ENCODE measurements at regions not wholly inside any gene's neighbourhood (a gene's known extent, or its start where the extent isn't known, plus 50 kb on each side); places are given as distances from the start of the nearest gene placed in this dataset.

DNA sequence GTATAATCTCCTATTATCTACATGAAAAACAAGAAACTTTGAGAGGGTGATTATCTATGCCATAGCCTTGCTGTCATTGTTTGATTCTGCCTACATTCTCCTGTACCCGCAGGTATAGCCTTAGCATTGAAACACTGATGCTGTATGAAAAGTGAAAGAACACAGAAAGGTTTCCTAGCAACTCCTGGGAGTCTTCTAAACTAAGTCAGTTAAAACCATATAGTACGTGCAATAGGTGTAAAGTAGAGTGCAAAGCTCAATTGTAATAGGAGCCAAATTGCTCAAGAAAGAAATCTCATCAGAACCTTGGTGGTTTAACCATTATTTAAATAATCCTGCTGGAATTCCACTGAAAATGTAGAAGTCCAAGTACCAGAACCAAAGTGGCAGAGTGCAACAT lies 489.7 kb downstream of the PCDH10 start:
- Histone ChIP-seq H3K36me3 (ENCODE audit: control insufficient read depth, insufficient read depth, low read length) (no peaks in the 10 kb centered on the region), H3K4me3 (ENCODE audit: low read depth, low read length) (no peak overlapping the region), H3K27ac (ENCODE audit: insufficient read depth, low read length, poor library complexity, severe bottlenecking) (no peak overlapping the region), H3K4me1 (ENCODE audit: control insufficient read depth, insufficient read depth, low read length, poor library complexity, severe bottlenecking) (no peaks in the 10 kb centered on the region), H3K27me3 (ENCODE audit: control insufficient read depth, insufficient read depth, low read length) (no peaks in the 10 kb centered on the region), H3K9me3 (ENCODE audit: control insufficient read depth in 2 of 2, low read length in 2 of 2) (no peaks in the 10 kb centered on the region)
- no peak overlapping the region for H3K27ac Mint-ChIP-seq
- peaks cover 0 to 22% (median 6%) of the 10 kb centered on the region in 7 donors for H3K9me3 Mint-ChIP-seq
- H3K4me1 Mint-ChIP-seq = no peaks in the 10 kb centered on the region
- H3K36me3 Mint-ChIP-seq = no peaks in the 10 kb centered on the region
- H3K4me3 Mint-ChIP-seq = no peak overlapping the region
- DNase-seq (no peak), ATAC-seq (ENCODE audit: low read depth in 2 of 2) (no peak)
- no peaks in the 10 kb centered on the region for H3K27me3 Mint-ChIP-seq

DNA sequence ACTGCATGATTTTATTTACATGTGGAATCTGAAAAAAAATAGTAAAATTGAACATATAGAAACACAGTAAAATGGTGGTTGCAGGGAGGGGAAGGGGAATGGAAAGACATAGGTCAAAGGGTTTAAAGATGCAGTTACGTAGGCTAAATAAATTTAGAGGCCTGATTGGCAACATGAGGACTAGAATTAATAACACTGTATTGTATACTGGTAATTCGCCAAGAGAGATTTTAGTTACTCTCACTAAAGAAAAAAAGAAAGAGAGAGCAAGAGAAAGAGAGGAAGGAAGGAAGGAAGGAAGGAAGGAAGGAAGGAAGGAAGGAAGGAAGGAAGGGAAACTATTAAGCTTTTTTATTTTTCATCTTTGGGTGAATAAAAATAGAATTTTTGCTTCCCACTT lies 488.1 kb downstream of the PCDH10 start:
- Mint-ChIP-seq H3K36me3 (no peaks in the 10 kb centered on the region), H3K9me3 (peaks cover 0 to 20% (median 5%) of the 10 kb centered on the region in 7 donors), H3K4me3 (no peak overlapping the region), H3K27me3 (no peaks in the 10 kb centered on the region), H3K27ac (no peak overlapping the region), H3K4me1 (no peaks in the 10 kb centered on the region)
- no peaks in the 10 kb centered on the region for H3K36me3 ChIP-seq (ENCODE audit: control insufficient read depth, insufficient read depth, low read length)
- no peak overlapping the region for H3K27ac ChIP-seq (ENCODE audit: insufficient read depth, low read length, poor library complexity, severe bottlenecking)
- no peaks in the 10 kb centered on the region for H3K4me1 ChIP-seq (ENCODE audit: control insufficient read depth, insufficient read depth, low read length, poor library complexity, severe bottlenecking)
- DNase-seq = no peak
- no peak for ATAC-seq (ENCODE audit: low read depth in 2 of 2)
- no peaks in the 10 kb centered on the region for H3K9me3 ChIP-seq (ENCODE audit: control insufficient read depth in 2 of 2, low read length in 2 of 2)
- no peaks in the 10 kb centered on the region for H3K27me3 ChIP-seq (ENCODE audit: control insufficient read depth, insufficient read depth, low read length)
- H3K4me3 ChIP-seq (ENCODE audit: low read depth, low read length) = no peak overlapping the region

DNA sequence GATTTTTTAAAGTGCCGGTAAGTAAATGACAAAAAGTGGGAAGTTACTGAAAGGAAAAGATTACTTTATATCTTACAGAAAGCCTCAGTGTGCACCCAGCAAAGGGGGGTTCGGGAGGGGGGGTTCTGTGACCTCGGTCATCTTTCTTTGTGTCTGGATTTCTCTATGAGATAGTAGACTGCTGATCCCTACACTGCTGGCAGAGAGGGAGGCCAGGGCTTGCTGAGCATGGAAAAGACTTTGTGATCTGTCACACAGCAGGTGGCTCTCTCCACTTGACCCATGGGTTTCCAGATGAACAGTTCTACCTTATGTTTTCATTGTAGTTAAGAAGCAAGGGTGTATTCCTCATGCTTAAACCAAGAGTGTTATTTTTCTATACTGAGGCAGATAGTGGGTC lies 475.6 kb downstream of the PCDH10 start:
- no peaks in the 10 kb centered on the region for H3K4me1 Mint-ChIP-seq
- peaks cover 0 to 11% (median 6%) of the 10 kb centered on the region in 7 donors for H3K9me3 Mint-ChIP-seq
- ATAC-seq (ENCODE audit: low read depth in 2 of 2) = no peak
- Histone ChIP-seq H3K9me3 (ENCODE audit: control insufficient read depth in 2 of 2, low read length in 2 of 2) (peaks cover 3 to 8% of the 10 kb centered on the region in 2 experiments), H3K4me1 (ENCODE audit: control insufficient read depth, insufficient read depth, low read length, poor library complexity, severe bottlenecking) (no peaks in the 10 kb centered on the region), H3K36me3 (ENCODE audit: control insufficient read depth, insufficient read depth, low read length) (no peaks in the 10 kb centered on the region), H3K27ac (ENCODE audit: insufficient read depth, low read length, poor library complexity, severe bottlenecking) (no peak overlapping the region), H3K27me3 (ENCODE audit: control insufficient read depth, insufficient read depth, low read length) (no peaks in the 10 kb centered on the region), H3K4me3 (ENCODE audit: low read depth, low read length) (no peak overlapping the region)
- no peaks in the 10 kb centered on the region for H3K27me3 Mint-ChIP-seq
- H3K27ac Mint-ChIP-seq = no peak overlapping the region
- no peaks in the 10 kb centered on the region for H3K36me3 Mint-ChIP-seq
- no peak overlapping the region for H3K4me3 Mint-ChIP-seq
- DNase-seq = no peak

DNA sequence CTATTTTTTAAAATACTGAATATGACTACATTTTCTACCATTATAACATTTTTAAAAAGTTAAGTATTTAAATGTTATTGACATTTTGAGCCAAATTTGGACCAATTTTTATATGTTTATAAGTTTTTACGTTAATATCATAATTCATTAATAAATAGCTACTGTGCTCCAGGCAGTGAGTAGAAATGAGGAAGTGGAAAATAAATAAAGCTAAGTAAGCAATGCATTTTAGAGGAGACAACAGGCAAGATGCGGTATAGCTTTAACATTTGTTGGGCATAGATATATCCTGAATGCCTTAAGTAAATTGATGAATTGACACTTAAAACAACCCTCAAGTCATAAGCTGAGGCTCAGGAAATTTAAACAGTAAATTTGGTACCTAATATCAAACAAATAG lies 474.8 kb downstream of the PCDH10 start:
- Histone ChIP-seq H3K4me1 (ENCODE audit: control insufficient read depth, insufficient read depth, low read length, poor library complexity, severe bottlenecking) (no peaks in the 10 kb centered on the region), H3K9me3 (ENCODE audit: control insufficient read depth in 2 of 2, low read length in 2 of 2) (peaks cover 0 to 8% of the 10 kb centered on the region in 2 experiments), H3K4me3 (ENCODE audit: low read depth, low read length) (no peak overlapping the region), H3K27ac (ENCODE audit: insufficient read depth, low read length, poor library complexity, severe bottlenecking) (no peak overlapping the region), H3K27me3 (ENCODE audit: control insufficient read depth, insufficient read depth, low read length) (no peaks in the 10 kb centered on the region), H3K36me3 (ENCODE audit: control insufficient read depth, insufficient read depth, low read length) (no peaks in the 10 kb centered on the region)
- DNase-seq (no peak), ATAC-seq (ENCODE audit: low read depth in 2 of 2) (no peak)
- peaks cover 0 to 16% (median 4%) of the 10 kb centered on the region in 7 donors for H3K9me3 Mint-ChIP-seq
- no peaks in the 10 kb centered on the region for H3K36me3 Mint-ChIP-seq
- H3K27me3 Mint-ChIP-seq = no peaks in the 10 kb centered on the region
- H3K4me1 Mint-ChIP-seq = no peaks in the 10 kb centered on the region
- H3K27ac Mint-ChIP-seq = no peak overlapping the region
- H3K4me3 Mint-ChIP-seq = no peak overlapping the region

DNA sequence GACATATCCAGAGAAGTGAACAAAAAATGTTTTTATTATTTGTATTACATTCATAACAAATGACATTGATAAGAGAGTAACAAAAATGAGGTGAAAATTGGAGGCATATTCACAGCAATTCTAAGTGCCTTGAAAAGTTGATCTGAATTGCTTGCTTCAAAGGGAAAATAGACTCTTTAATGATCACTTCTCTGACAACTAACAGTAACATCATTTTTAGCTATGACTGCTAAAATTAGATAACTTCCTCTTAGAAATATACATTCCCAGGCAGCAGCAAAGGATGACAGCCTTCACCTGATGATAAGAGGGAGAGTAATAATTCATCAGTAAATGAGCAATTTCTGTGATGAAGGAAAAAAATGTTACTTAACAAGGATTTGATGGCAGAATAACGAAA lies 472.5 kb downstream of the PCDH10 start:
- H3K36me3 Mint-ChIP-seq = no peaks in the 10 kb centered on the region
- no peaks in the 10 kb centered on the region for H3K27me3 Mint-ChIP-seq
- Histone ChIP-seq H3K4me1 (ENCODE audit: control insufficient read depth, insufficient read depth, low read length, poor library complexity, severe bottlenecking) (no peaks in the 10 kb centered on the region), H3K4me3 (ENCODE audit: low read depth, low read length) (no peak overlapping the region), H3K27me3 (ENCODE audit: control insufficient read depth, insufficient read depth, low read length) (no peaks in the 10 kb centered on the region), H3K27ac (ENCODE audit: insufficient read depth, low read length, poor library complexity, severe bottlenecking) (no peak overlapping the region), H3K36me3 (ENCODE audit: control insufficient read depth, insufficient read depth, low read length) (no peaks in the 10 kb centered on the region), H3K9me3 (ENCODE audit: control insufficient read depth in 2 of 2, low read length in 2 of 2) (peaks cover 0 to 4% of the 10 kb centered on the region in 2 experiments)
- DNase-seq (no peak), ATAC-seq (ENCODE audit: low read depth in 2 of 2) (no peak)
- H3K4me1 Mint-ChIP-seq = no peaks in the 10 kb centered on the region
- H3K4me3 Mint-ChIP-seq = no peak overlapping the region
- peaks cover 0 to 18% (median 3%) of the 10 kb centered on the region in 7 donors for H3K9me3 Mint-ChIP-seq
- no peak overlapping the region for H3K27ac Mint-ChIP-seq

DNA sequence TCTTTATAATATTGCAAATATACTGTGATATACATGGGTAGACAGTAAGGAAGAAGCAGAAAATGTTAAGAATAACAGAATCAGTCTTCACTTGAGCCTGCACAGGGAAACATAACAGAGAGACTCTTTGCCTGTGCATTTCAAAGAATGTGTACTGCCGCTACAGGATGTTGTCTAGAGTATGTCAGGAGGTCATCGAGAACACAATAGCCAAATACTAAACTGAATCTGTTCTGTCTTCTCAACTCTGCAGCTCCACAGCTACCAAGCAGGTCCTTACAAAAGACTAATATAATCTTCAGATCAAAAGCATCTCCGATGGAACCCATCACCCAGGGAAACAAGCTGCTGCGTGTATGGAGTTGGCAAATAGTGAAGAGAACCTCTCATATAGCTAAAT lies 471.5 kb downstream of the PCDH10 start:
- Mint-ChIP-seq H3K36me3 (no peaks in the 10 kb centered on the region), H3K4me1 (no peaks in the 10 kb centered on the region), H3K27me3 (no peaks in the 10 kb centered on the region), H3K27ac (no peak overlapping the region), H3K9me3 (peaks cover 0 to 20% (median 7%) of the 10 kb centered on the region in 7 donors), H3K4me3 (no peak overlapping the region)
- H3K27ac ChIP-seq (ENCODE audit: insufficient read depth, low read length, poor library complexity, severe bottlenecking) = no peak overlapping the region
- H3K9me3 ChIP-seq (ENCODE audit: control insufficient read depth in 2 of 2, low read length in 2 of 2) = no peaks in the 10 kb centered on the region
- H3K4me3 ChIP-seq (ENCODE audit: low read depth, low read length) = no peak overlapping the region
- no peak for ATAC-seq (ENCODE audit: low read depth in 2 of 2)
- DNase-seq = no peak
- H3K4me1 ChIP-seq (ENCODE audit: control insufficient read depth, insufficient read depth, low read length, poor library complexity, severe bottlenecking) = no peaks in the 10 kb centered on the region
- H3K36me3 ChIP-seq (ENCODE audit: control insufficient read depth, insufficient read depth, low read length) = no peaks in the 10 kb centered on the region
- no peaks in the 10 kb centered on the region for H3K27me3 ChIP-seq (ENCODE audit: control insufficient read depth, insufficient read depth, low read length)

DNA sequence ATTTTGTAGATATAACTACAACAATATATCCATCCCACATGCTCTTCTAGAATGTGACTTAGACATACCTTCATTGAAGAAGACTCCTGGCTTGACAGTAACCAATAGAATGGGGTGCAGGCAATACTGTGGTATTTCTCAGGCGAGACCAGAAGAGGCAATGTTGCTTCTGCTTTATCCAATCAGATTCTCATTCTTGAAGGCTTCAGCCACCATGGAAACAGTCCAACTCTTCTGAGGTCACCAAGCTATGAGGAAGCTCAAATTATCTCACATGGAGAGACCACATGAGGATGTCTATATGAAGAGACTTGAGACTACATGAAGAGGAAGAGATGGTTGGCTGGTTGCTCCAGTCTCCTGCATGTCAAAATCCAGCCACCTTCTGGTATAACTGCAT lies 469.9 kb downstream of the PCDH10 start:
- Histone ChIP-seq H3K9me3 (ENCODE audit: control insufficient read depth in 2 of 2, low read length in 2 of 2) (no peaks in the 10 kb centered on the region), H3K4me3 (ENCODE audit: low read depth, low read length) (no peak overlapping the region), H3K27ac (ENCODE audit: insufficient read depth, low read length, poor library complexity, severe bottlenecking) (no peak overlapping the region), H3K36me3 (ENCODE audit: control insufficient read depth, insufficient read depth, low read length) (no peaks in the 10 kb centered on the region), H3K27me3 (ENCODE audit: control insufficient read depth, insufficient read depth, low read length) (no peaks in the 10 kb centered on the region), H3K4me1 (ENCODE audit: control insufficient read depth, insufficient read depth, low read length, poor library complexity, severe bottlenecking) (no peaks in the 10 kb centered on the region)
- DNase-seq (no peak), ATAC-seq (ENCODE audit: low read depth in 2 of 2) (no peak)
- H3K4me1 Mint-ChIP-seq = no peaks in the 10 kb centered on the region
- H3K27me3 Mint-ChIP-seq = no peaks in the 10 kb centered on the region
- H3K27ac Mint-ChIP-seq = no peak overlapping the region
- H3K36me3 Mint-ChIP-seq = no peaks in the 10 kb centered on the region
- no peak overlapping the region for H3K4me3 Mint-ChIP-seq
- H3K9me3 Mint-ChIP-seq = peaks cover 0 to 25% (median 7%) of the 10 kb centered on the region in 7 donors

DNA sequence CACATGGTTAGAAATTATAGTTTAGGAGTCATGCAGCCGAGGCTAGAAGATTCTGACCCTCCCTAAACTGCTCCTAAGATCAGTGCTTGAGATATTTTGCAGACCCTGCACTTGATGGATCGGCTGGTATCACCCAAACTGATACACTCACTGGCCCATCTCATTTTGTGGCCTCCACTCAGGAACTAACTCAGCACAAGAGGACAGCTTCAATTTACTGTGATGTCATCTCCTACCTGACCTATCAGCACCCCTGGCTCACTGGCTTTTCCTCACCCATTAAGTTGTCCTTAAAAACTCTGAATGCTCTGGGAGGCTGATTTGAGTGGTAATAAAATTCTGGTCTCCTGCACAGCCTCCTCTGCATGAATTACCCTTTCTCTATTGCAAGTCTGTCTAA lies 450.9 kb downstream of the PCDH10 start:
- DNase-seq (no peak), ATAC-seq (ENCODE audit: low read depth in 2 of 2) (no peak)
- Histone ChIP-seq H3K36me3 (ENCODE audit: control insufficient read depth, insufficient read depth, low read length) (no peaks in the 10 kb centered on the region), H3K4me3 (ENCODE audit: low read depth, low read length) (no peak overlapping the region), H3K4me1 (ENCODE audit: control insufficient read depth, insufficient read depth, low read length, poor library complexity, severe bottlenecking) (no peaks in the 10 kb centered on the region), H3K27ac (ENCODE audit: insufficient read depth, low read length, poor library complexity, severe bottlenecking) (no peak overlapping the region), H3K9me3 (ENCODE audit: control insufficient read depth in 2 of 2, low read length in 2 of 2) (no peaks in the 10 kb centered on the region), H3K27me3 (ENCODE audit: control insufficient read depth, insufficient read depth, low read length) (no peaks in the 10 kb centered on the region)
- no peaks in the 10 kb centered on the region for H3K27me3 Mint-ChIP-seq
- H3K4me3 Mint-ChIP-seq = no peak overlapping the region
- H3K36me3 Mint-ChIP-seq = no peaks in the 10 kb centered on the region
- peaks cover 2 to 9% (median 6%) of the 10 kb centered on the region in 7 donors for H3K9me3 Mint-ChIP-seq
- no peaks in the 10 kb centered on the region for H3K4me1 Mint-ChIP-seq
- H3K27ac Mint-ChIP-seq = no peak overlapping the region

Data from CD4-positive, CD25-positive, alpha-beta regulatory T cell (primary cell).